SW480 (cell line): ENCODE measurements at regions not wholly inside any gene's neighbourhood (a gene's known extent, or its start where the extent isn't known, plus 50 kb on each side); places are given as distances from the start of the nearest gene placed in this dataset.

Experiments
- DNase-seq: peaks from one replicate; pipeline ENCODE4 v3.0.0-alpha.2; 2016; ENCODE audit warnings: low spot score

- no peak for DNase-seq
Measured at GRCh38 chr14:25988536-25988935, 609.3 kb downstream of the NOVA1 start.

GRCh38 chr14:25955772-25956171 is 642.1 kb downstream of the NOVA1 start:
- no peak for DNase-seq

- DNase-seq = no peak
Measured at GRCh38 chr14:25953532-25954139, 644.2 kb downstream of the NOVA1 start.

- DNase-seq = no peak
Measured at GRCh38 chr14:25945746-25946145, 652.1 kb downstream of the NOVA1 start.

GRCh38 chr14:25944020-25944419 is 653.8 kb downstream of the NOVA1 start:
- DNase-seq = no peak

- no peak for DNase-seq
Measured at GRCh38 chr14:25943329-25943728, 654.5 kb downstream of the NOVA1 start.

- DNase-seq = no peak
Measured at GRCh38 chr14:25942090-25942489, 655.7 kb downstream of the NOVA1 start.

GRCh38 chr14:25933731-25934130 is 664.1 kb downstream of the NOVA1 start:
- DNase-seq = no peak

GRCh38 chr14:25929881-25930615 is 667.8 kb downstream of the NOVA1 start:
- DNase-seq = no peak

GRCh38 chr14:25911831-25912230 is 686.0 kb downstream of the NOVA1 start:
- no peak for DNase-seq

- DNase-seq = peak; percentile 49
Measured at GRCh38 chr14:25909045-25909747, 688.6 kb downstream of the NOVA1 start.

- no peak for DNase-seq
Measured at GRCh38 chr14:25908277-25909044, 689.4 kb downstream of the NOVA1 start.

- no peak for DNase-seq
Measured at GRCh38 chr14:25904446-25904845, 693.4 kb downstream of the NOVA1 start.

- DNase-seq = no peak
Measured at GRCh38 chr14:25899197-25899596, 698.6 kb downstream of the NOVA1 start.

GRCh38 chr14:25896777-25897176 is 701.1 kb downstream of the NOVA1 start:
- no peak for DNase-seq

- no peak for DNase-seq
Measured at GRCh38 chr14:25895740-25896139, 702.1 kb downstream of the NOVA1 start.

GRCh38 chr14:25887251-25887878 is 710.5 kb downstream of the NOVA1 start:
- DNase-seq = no peak

- no peak for DNase-seq
Measured at GRCh38 chr14:25884657-25885056, 713.2 kb downstream of the NOVA1 start.

GRCh38 chr14:25882899-25883298 is 714.9 kb downstream of the NOVA1 start:
- no peak for DNase-seq

- no peak for DNase-seq
Measured at GRCh38 chr14:25875475-25875874, 722.4 kb downstream of the NOVA1 start.

GRCh38 chr14:25869854-25870253 is 728.0 kb downstream of the NOVA1 start:
- DNase-seq = no peak
